Esophagus squamous epithelium (tissue), 5 donors: ENCODE measurements at regions not wholly inside any gene's neighbourhood (a gene's known extent, or its start where the extent isn't known, plus 50 kb on each side); places are given as distances from the start of the nearest gene placed in this dataset.

Source experiments
- DNase-seq: peaks from one replicate; lab custom pipeline; 2025; lab: John Stamatoyannopoulos, UW
- H3K27ac ChIP-seq, 4 donors: fragments of 200-600 bp; sonication (generic); one replicate each; pipeline ENCODE4 v1.5.1; 2016 to 2019; ENCODE audit warnings: mild to moderate bottlenecking in 1 of 4
- H3K27me3 ChIP-seq, 4 donors: fragments of 200-600 bp; sonication (generic); 1 replicate in 3 of 4; 2 replicates in 1 of 4; pipeline versions ENCODE4 v1.5.1 to v1.6.0; 2017 to 2021; ENCODE audit warnings: antibody characterized with exemption in 1 of 4
- H3K36me3 ChIP-seq, 3 donors: fragments of 200-600 bp; sonication (generic); one replicate each; pipeline ENCODE4 v1.5.1; 2016 to 2019
- H3K4me1 ChIP-seq, 3 donors: fragments of 200-600 bp; sonication (generic); one replicate each; pipeline ENCODE4 v1.5.1; 2017 to 2019
- H3K4me3 ChIP-seq, 4 donors: fragments of 200-600 bp; sonication (generic); 1 replicate in 3 of 4; 2 replicates in 1 of 4; pipeline ENCODE4 v1.5.1; 2016 to 2019; ENCODE audit warnings: mild to moderate bottlenecking in 2 of 4, moderate library complexity in 1 of 4
- H3K9me3 ChIP-seq, 3 donors: fragments of 200-600 bp; sonication (generic); one replicate each; pipeline ENCODE4 v1.5.1; 2016 to 2019
- POLR2A ChIP-seq, 4 donors: fragments of 450-650 bp; IDR thresholded peaks; one replicate each; pipeline ENCODE4 v1.6.1; 2017; ENCODE audit warnings: antibody characterized with exemption in 4 of 4, mild to moderate bottlenecking in 4 of 4, moderate library complexity in 3 of 4
- WGBS, 2 donors: methylation state at CpG; one replicate each; pipeline ENCODE4 v1.1.5; 2018; 5-methylcytosine and 5-hydroxymethylcytosine counted together
- intact Hi-C: fragments of 100-400 bp; cut with DNase I; formaldehyde crosslinking; loops from one replicate; pipeline ENCODE4 v1.15.0; 2022
- TF ChIP-seq, protein P1 (sequence below), 6 experiments: fragments of 450-650 bp in 4 of 6; fragments of 200-600 bp in 2 of 6; sonication (generic) in 2 of 6; IDR thresholded peaks; one replicate each; pipeline ENCODE4 v1.5.1; 2016 to 2019; ENCODE audit warnings: antibody characterized with exemption in 6 of 6, mild to moderate bottlenecking in 4 of 6, moderate library complexity in 4 of 6
- donor health status: DM: yes; HTN: yes; CAD: no.

DNA sequence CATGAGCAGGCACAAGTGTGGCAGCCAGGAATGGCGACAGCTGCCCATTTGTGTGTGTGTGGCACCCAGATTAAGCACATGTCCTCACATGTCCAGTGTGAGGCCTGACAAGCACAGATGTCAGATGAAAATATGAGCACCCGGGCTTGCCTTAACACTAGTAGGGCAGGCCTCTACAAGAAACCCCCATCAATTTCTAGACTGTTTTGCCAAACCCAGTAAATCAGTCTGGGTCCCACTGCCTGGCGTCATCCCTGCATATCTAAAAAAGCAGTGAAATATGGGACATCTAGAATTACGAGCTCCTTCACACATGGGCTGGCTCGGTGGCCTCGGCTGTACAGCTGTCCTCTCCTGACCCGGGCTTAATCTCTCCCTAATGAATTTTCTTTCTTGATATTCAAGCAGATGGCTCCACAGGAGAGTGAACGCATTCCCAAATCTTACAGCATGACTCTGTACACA, 432.7 kb downstream of the FOXO1 start:
- Histone ChIP-seq H3K36me3 (no peaks in the 10 kb centered on the region), H3K9me3 (no peaks in the 10 kb centered on the region), H3K4me3 (no peak overlapping the region), H3K27me3 (no peaks in the 10 kb centered on the region), H3K27ac (peak overlapping the region; percentile 52 to 87 (median 76)), H3K4me1 (peaks cover 0 to 75% (median 37%) of the 10 kb centered on the region in 3 donors)
- no peak for DNase-seq
- WGBS, 2 donors, result 44 to 51% methylated on average over 8 of the region's 8 CpGs
- no peak for TF ChIP-seq POLR2A (IDR thresholded peaks at IDR 0.05)
- TF ChIP-seq, protein P1, sequence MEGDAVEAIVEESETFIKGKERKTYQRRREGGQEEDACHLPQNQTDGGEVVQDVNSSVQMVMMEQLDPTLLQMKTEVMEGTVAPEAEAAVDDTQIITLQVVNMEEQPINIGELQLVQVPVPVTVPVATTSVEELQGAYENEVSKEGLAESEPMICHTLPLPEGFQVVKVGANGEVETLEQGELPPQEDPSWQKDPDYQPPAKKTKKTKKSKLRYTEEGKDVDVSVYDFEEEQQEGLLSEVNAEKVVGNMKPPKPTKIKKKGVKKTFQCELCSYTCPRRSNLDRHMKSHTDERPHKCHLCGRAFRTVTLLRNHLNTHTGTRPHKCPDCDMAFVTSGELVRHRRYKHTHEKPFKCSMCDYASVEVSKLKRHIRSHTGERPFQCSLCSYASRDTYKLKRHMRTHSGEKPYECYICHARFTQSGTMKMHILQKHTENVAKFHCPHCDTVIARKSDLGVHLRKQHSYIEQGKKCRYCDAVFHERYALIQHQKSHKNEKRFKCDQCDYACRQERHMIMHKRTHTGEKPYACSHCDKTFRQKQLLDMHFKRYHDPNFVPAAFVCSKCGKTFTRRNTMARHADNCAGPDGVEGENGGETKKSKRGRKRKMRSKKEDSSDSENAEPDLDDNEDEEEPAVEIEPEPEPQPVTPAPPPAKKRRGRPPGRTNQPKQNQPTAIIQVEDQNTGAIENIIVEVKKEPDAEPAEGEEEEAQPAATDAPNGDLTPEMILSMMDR (IDR thresholded peaks at IDR 0.05), result no peak
- intact Hi-C loops, result no loop called here

DNA sequence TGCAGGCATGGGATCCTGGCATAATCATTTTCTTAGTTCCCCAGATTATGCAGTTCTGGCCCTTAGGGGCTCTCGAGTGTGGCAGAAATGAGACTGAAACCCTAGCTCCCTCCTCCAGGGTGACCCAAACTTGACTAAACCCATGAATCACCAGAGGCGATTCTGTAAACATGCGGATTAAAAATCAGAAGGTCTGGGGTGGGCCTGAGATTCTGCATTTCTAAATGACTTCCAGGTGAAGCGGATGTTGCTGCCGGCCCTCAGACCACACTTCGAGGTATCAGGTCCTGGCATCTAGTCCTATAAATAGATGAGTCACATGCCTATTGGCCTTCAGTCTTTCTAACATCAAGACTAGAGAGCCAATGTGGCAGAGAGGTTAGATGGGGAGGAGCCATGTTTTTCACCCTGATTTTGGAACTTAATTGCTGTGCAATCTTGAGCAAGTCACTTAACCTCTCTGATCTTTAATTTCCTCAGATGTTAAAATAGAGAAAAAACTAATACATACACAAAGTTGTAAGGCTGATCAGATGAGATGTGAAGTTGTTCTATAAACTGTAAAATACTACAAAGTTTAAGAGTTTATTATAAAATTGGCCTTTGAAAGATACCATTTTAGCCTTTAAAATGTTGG, 431.2 kb downstream of the FOXO1 start:
- TF ChIP-seq, protein P1 (IDR thresholded peaks at IDR 0.05), result no peak
- no peak for TF ChIP-seq POLR2A (IDR thresholded peaks at IDR 0.05)
- intact Hi-C loops, result no loop called here
- peaks cover 5 to 89% (median 41%) of the 10 kb centered on the region in 3 donors for H3K4me1 ChIP-seq
- no peaks in the 10 kb centered on the region for H3K27me3 ChIP-seq
- H3K36me3 ChIP-seq, result no peaks in the 10 kb centered on the region
- 57 to 64% methylated on average over 5 to 6 of the region's 6 CpGs for WGBS, 2 donors
- no peak overlapping the region for H3K4me3 ChIP-seq
- no peak for DNase-seq
- peak overlapping the region; percentile 52 to 95 (median 86) for H3K27ac ChIP-seq
- no peaks in the 10 kb centered on the region for H3K9me3 ChIP-seq

DNA sequence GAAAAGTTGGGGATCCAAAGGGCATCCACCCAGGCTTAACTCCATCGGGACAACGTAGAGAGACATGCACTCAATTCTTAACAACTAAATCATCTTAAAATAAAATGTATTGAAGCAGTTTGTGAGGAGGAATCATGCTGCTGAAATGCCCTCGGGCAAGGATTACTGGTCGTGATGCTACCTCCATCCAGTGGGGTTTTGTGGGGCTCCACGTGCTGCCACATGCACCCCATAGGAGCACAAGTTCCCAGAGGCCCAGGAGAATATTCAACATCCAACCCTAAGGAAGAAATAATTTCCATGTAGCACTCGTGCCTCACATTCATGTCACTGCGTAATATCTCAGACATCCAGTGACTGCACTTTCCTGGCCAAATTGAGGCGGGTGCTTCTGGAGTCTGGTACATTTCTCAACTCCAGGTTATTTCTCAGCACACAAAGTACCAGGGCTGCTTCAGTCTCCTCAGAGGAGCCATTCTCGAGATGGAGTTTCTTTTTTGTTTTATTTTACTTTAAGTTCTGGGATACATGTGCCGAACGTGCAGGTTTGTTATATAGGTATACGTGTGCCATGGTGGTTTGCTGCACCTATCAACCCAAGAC, 429.8 kb downstream of the FOXO1 start:
- Histone ChIP-seq H3K27me3 (no peaks in the 10 kb centered on the region), H3K27ac (peak overlapping the region; percentile 69 to 95 (median 86)), H3K36me3 (no peaks in the 10 kb centered on the region), H3K4me3 (peak overlapping the region in 1 of 4 donors; percentile 27), H3K9me3 (no peaks in the 10 kb centered on the region), H3K4me1 (peaks cover 5 to 92% (median 41%) of the 10 kb centered on the region in 3 donors)
- intact Hi-C loops, result no loop called here
- DNase-seq, result no peak
- WGBS, 2 donors, result 57 to 59% methylated on average over 10 to 11 of the region's 12 CpGs
- peak in 1 of 4 donors; percentile 24 for TF ChIP-seq POLR2A (IDR thresholded peaks at IDR 0.05)
- TF ChIP-seq, protein P1 (IDR thresholded peaks at IDR 0.05), result no peak

DNA sequence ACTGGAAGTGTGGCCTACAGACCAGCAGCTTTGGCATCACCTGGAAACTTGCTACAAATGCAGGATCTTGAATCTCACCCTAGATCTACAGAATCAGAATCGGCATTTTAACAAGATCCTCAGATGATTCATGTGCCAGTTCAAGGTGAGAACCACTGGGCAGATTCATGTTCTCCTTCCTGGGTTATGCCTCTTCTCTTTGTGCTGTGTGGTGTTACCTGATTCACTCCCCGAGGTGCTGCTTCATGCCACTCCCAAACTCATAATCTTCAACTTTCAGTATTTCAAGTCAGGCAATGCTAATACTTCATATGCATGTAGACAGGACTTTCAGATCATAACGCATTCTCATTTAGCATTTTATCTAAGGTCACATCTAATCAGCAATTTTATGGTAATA, 427.7 kb downstream of the FOXO1 start:
- 44 to 72% methylated on average over 3 of the region's 3 CpGs for WGBS, 2 donors
- TF ChIP-seq, protein P1 (IDR thresholded peaks at IDR 0.05), result no peak
- TF ChIP-seq POLR2A (IDR thresholded peaks at IDR 0.05), result no peak

DNA sequence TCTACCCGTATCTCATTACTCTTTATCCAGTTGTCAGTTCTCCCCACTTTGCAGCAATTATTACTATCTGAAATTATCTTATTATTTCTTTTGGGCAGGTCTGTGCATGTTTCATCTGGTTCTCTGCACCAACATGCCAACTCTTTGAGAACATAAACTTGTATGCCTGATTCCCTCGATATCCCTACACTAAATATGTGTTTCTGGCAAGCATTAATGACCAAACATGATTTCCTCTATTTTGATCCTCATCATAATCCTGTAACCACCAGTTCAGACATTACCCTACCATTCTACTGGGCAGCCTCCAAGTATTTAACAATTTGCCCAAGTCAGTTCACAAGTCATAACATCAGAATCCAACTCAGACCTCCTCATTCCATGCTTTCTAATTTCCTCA, 426.1 kb downstream of the FOXO1 start:
- Histone ChIP-seq H3K4me1 (peaks cover 5 to 59% (median 19%) of the 10 kb centered on the region in 3 donors), H3K4me3 (no peak overlapping the region), H3K27ac (peak overlapping the region in 1 of 4 donors; percentile 7), H3K36me3 (no peaks in the 10 kb centered on the region), H3K27me3 (no peaks in the 10 kb centered on the region), H3K9me3 (no peaks in the 10 kb centered on the region)
- TF ChIP-seq, protein P1 (IDR thresholded peaks at IDR 0.05), result no peak
- TF ChIP-seq POLR2A (IDR thresholded peaks at IDR 0.05), result no peak
- intact Hi-C loops, result no loop called here
- WGBS, 2 donors, result 43 to 67% methylated on average over 2 of the region's 2 CpGs
- no peak for DNase-seq

More for the DNA sequence above, 427.7 kb downstream of the FOXO1 start:
- peaks cover 5 to 74% (median 34%) of the 10 kb centered on the region in 3 donors for H3K4me1 ChIP-seq
- intact Hi-C loops, result no loop called here
- peak overlapping the region in 3 of 4 donors; percentile 69 to 87 (median 86) for H3K27ac ChIP-seq
- H3K9me3 ChIP-seq, result no peaks in the 10 kb centered on the region
- no peaks in the 10 kb centered on the region for H3K36me3 ChIP-seq
- H3K27me3 ChIP-seq, result no peaks in the 10 kb centered on the region
- H3K4me3 ChIP-seq, result no peak overlapping the region
- DNase-seq, result no peak
